ENCODE measurements at regions not wholly inside any gene's neighbourhood (a gene's known extent, or its start where the extent isn't known, plus 50 kb on each side); places are given as distances from the start of the nearest gene placed in this dataset.

- no peak for TF ChIP-seq BRCA1 (IDR thresholded peaks at IDR 0.05; ENCODE audit: low read depth, low read length)
- TF ChIP-seq MAX (IDR thresholded peaks at IDR 0.05): no peak
- TF ChIP-seq RAD21 (IDR thresholded peaks at IDR 0.05 in 1 of 2, conservative IDR thresholded peaks at IDR 0.05 in 1 of 2; ENCODE audit: low read depth in 2 of 2, low read length in 2 of 2): no peak
- POLR2A ChIA-PET (ENCODE audit: partially characterized antibody): no interaction called here
- Histone ChIP-seq H3K9ac (replicated peaks in 1 of 4; ENCODE audit: extremely low read depth in 1 of 4, low read depth in 3 of 4, low read length in 3 of 4) (no peak overlapping the region; a peak in 1 of 7 replicates), H2BK5ac (ENCODE audit: low read depth, low read length) (no peak overlapping the region), H2BK12ac (ENCODE audit: low read depth, low read length) (no peak overlapping the region), H3K14ac (ENCODE audit: insufficient read length) (no peak overlapping the region), H2AFZ (ENCODE audit: low read length) (no peak overlapping the region), H3K23me2 (ENCODE audit: low read depth, low read length) (no peaks in the 10 kb centered on the region), H3K79me2 (ENCODE audit: control insufficient read depth in 1 of 2, insufficient read depth in 2 of 2, low read length in 2 of 2) (no peaks in the 10 kb centered on the region), H3K18ac (ENCODE audit: extremely low read depth, low read length) (no peak overlapping the region), H3K4me1 (replicated peaks in 1 of 4; ENCODE audit: control insufficient read depth in 3 of 4, insufficient read depth in 4 of 4, low read length in 3 of 4) (no peaks in the 10 kb centered on the region), H2AK5ac (ENCODE audit: low read depth, low read length) (no peak overlapping the region), H3K27ac (ENCODE audit: low read depth, low read length) (no peak overlapping the region), H4K8ac (ENCODE audit: extremely low read depth, insufficient read depth, low read length) (no peak overlapping the region), H3K4me2 (ENCODE audit: insufficient read depth in 1 of 2, low read depth in 2 of 2, low read length in 2 of 2) (no peak overlapping the region), H2BK120ac (replicated peaks; ENCODE audit: low read depth, low read length) (no peak overlapping the region), H3K56ac (replicated peaks; ENCODE audit: insufficient read length, low read depth, low read length) (no peak overlapping the region), H3K23ac (ENCODE audit: insufficient read length) (no peak overlapping the region), H3K79me1 (ENCODE audit: low read depth, low read length) (no peaks in the 10 kb centered on the region), H3K9me3 (ENCODE audit: insufficient read depth in 2 of 2, low read depth in 1 of 2, low read length in 1 of 2) (no peaks in the 10 kb centered on the region; a peak in 1 of 4 replicates), H2BK20ac (ENCODE audit: low read length) (no peak overlapping the region), H3K27me3 (replicated peaks in 1 of 4; ENCODE audit: control insufficient read depth in 3 of 4, extremely low read depth in 1 of 4, insufficient read depth in 3 of 4, low read length in 3 of 4) (no peaks in the 10 kb centered on the region), H3K36me3 (ENCODE audit: control insufficient read depth in 2 of 4, insufficient read depth in 4 of 4, low read length in 3 of 4) (no peaks in the 10 kb centered on the region), H4K91ac (replicated peaks; ENCODE audit: insufficient read length, low read length) (no peak overlapping the region), H4K5ac (ENCODE audit: insufficient read length, low read depth, low read length) (no peak overlapping the region), H3K4me3 (ENCODE audit: extremely low read depth in 1 of 4, insufficient read depth in 2 of 4, low read depth in 3 of 4, low read length in 4 of 4) (no peak overlapping the region), H4K20me1 (replicated peaks in 1 of 2; ENCODE audit: control insufficient read depth in 1 of 2, insufficient read depth in 2 of 2, low read length in 2 of 2) (no peaks in the 10 kb centered on the region), H2BK15ac (ENCODE audit: low read length) (no peak overlapping the region), H3K4ac (replicated peaks; ENCODE audit: insufficient read length, low read depth, low read length) (no peak overlapping the region)
- FAIRE-seq (no peak), DNase-seq (ENCODE audit: low read depth in 1 of 2, low spot score in 2 of 2) (no peak)
- CTCF ChIA-PET (ENCODE audit: partially characterized antibody): interaction anchor here (0.6 to 2.6 kb wide), 5 partner anchors 13 to 57 kb away, joined by 3 to 9 read pairs (median 3); no protein-coding TSS in a partner anchor
- WGBS, 2 experiments (ENCODE audit: extremely low coverage in 1 of 2, insufficient coverage in 1 of 2, insufficient read length in 1 of 2, insufficient replicate concordance in 2 of 2, low coverage in 1 of 2, low lambda C conversion rate in 2 of 2, missing lambda C conversion rate in 1 of 2): 86% methylated on average over 7 of the region's 7 CpGs; no CpG with 5 or more reads in 1 of the 2 experiments
Observed at GRCh38 chr5:174444479-174445188, 279.7 kb upstream of the MSX2 start.
